PC-9 (cell line): ENCODE measurements at regions not wholly inside any gene's neighbourhood (a gene's known extent, or its start where the extent isn't known, plus 50 kb on each side); places are given as distances from the start of the nearest gene placed in this dataset.

Experiments used
- BruUV-seq: library from RNA; stranded (reverse); fragments of 400-500 nt; replicated peaks from 2 replicates; lab custom pipeline; 2021; lab: Mats Ljungman, UMichigan
- CTCF ChIA-PET: fragments of 300-600 bp; sonication (Branson Sonifier 250); formaldehyde crosslinking; loops from one replicate; lab custom pipeline; 2022; ENCODE audit warnings: antibody characterized with exemption; lab: Charles Lee
- POLR2A ChIA-PET: fragments of 300-600 bp; sonication (Branson Sonifier 250); formaldehyde crosslinking; loops from one replicate; lab custom pipeline; 2022; ENCODE audit warnings: antibody characterized with exemption; ENCODE audit not compliant: unreplicated experiment; lab: Charles Lee
- DNase-seq, 2 experiments: peaks; one replicate each; pipeline versions ENCODE4 v3.0.0 to v3.0.0-alpha.2; 2015 to 2022; ENCODE audit warnings: mixed read lengths in 1 of 2
- H2AFZ ChIP-seq: fragments of 200-600 bp; sonication (generic); 2 replicates; pipeline ENCODE4 v1.8.1; 2017; ENCODE audit warnings: antibody characterized with exemption
- H3F3A ChIP-seq: fragments of 200-600 bp; sonication (generic); 2 replicates; pipeline ENCODE4 v1.8.1; 2017; ENCODE audit warnings: antibody characterized with exemption, mild to moderate bottlenecking, low read depth; ENCODE audit not compliant: insufficient read depth
- H3K27ac ChIP-seq: fragments of 200-600 bp; sonication (generic); 2 replicates; pipeline ENCODE4 v1.6.1; 2016; ENCODE audit warnings: mixed run types
- H3K27me3 ChIP-seq: fragments of 200-600 bp; sonication (generic); 2 replicates; pipeline ENCODE4 v1.6.1; 2016; ENCODE audit warnings: low read depth, mixed run types; ENCODE audit not compliant: insufficient read depth
- H3K36me3 ChIP-seq: fragments of 200-600 bp; sonication (generic); 2 replicates; pipeline ENCODE4 v1.6.1; 2016; ENCODE audit warnings: low read depth, mixed run types
- H3K4me1 ChIP-seq: fragments of 200-600 bp; sonication (generic); replicated peaks from 2 replicates; pipeline ENCODE4 v1.6.1; 2016; ENCODE audit warnings: mixed run types; ENCODE audit not compliant: insufficient read depth
- H3K4me2 ChIP-seq: fragments of 200-600 bp; sonication (generic); 2 replicates; pipeline ENCODE4 v1.6.1; 2017; ENCODE audit warnings: mixed run types
- H3K4me3 ChIP-seq: fragments of 200-600 bp; sonication (generic); 2 replicates; pipeline ENCODE4 v1.6.1; 2016; ENCODE audit warnings: mixed run types
- H3K79me2 ChIP-seq: fragments of 200-600 bp; sonication (generic); 2 replicates; pipeline ENCODE4 v1.6.1; 2017; ENCODE audit warnings: low read depth, mixed run types
- H3K9me2 ChIP-seq: fragments of 200-600 bp; sonication (generic); 2 replicates; pipeline ENCODE4 v1.8.1; 2017; ENCODE audit warnings: mild to moderate bottlenecking; ENCODE audit not compliant: insufficient read depth
- H3K9me3 ChIP-seq: fragments of 200-600 bp; sonication (generic); 2 replicates; pipeline ENCODE4 v1.8.1; 2016; ENCODE audit warnings: low read depth; ENCODE audit not compliant: insufficient read depth
- H4K20me1 ChIP-seq: fragments of 200-600 bp; sonication (generic); 2 replicates; pipeline ENCODE4 v1.8.1; 2017; ENCODE audit not compliant: insufficient read depth
- CTCF ChIP-seq: fragments of 200-600 bp; sonication (generic); conservative IDR thresholded peaks from 2 replicates; pipeline ENCODE4 v1.6.1; 2017; ENCODE audit warnings: mixed run types, antibody characterized with exemption, mild to moderate bottlenecking, moderate library complexity
- EZH2 ChIP-seq: fragments of 200-600 bp; sonication (generic); IDR thresholded peaks from 2 replicates; pipeline ENCODE4 v1.8.0; 2017; ENCODE audit warnings: antibody characterized with exemption, low read depth
- intact Hi-C: fragments of 100-400 bp; cut with micrococcal nuclease; formaldehyde crosslinking; loops from one replicate; pipeline ENCODE4 v1.10.0; 2022; ENCODE audit not compliant: unreplicated experiment

GRCh38 chr2:224143526-224143925, 104.4 kb upstream of the SERPINE2 start:
- BruUV-seq, result no TSS peak
- H3K9me2 ChIP-seq, result no peaks in the 10 kb centered on the region
- no peak overlapping the region for H2AFZ ChIP-seq
- H3K9me3 ChIP-seq, result peaks cover 11% of the 10 kb centered on the region
- H3K4me1 ChIP-seq, result peaks cover 66% of the 10 kb centered on the region
- intact Hi-C loops, result loop anchor here (2.0 to 5.0 kb wide), 4 partner anchors 57 to 151 kb away; partner anchors contain the start of gene SERPINE2
- peak overlapping the region; percentile 63 for H3K4me2 ChIP-seq
- peak overlapping the region; percentile 83 for H3K27ac ChIP-seq
- ChIA-PET POLR2A (no interaction called here), CTCF (interaction anchor here (1.6 kb wide), 1 partner anchor 140 kb away, joined by 9 read pairs; no protein-coding TSS in a partner anchor)
- H3K79me2 ChIP-seq, result no peaks in the 10 kb centered on the region
- DNase-seq, result no peak
- H3K27me3 ChIP-seq, result no peaks in the 10 kb centered on the region
- H3K36me3 ChIP-seq, result no peaks in the 10 kb centered on the region
- H3K4me3 ChIP-seq, result no peak overlapping the region; the same call in 1 of the 2 replicates
- H3F3A ChIP-seq, result peaks cover 38% of the 10 kb centered on the region
- H4K20me1 ChIP-seq, result no peaks in the 10 kb centered on the region
- TF ChIP-seq EZH2 (no peak), CTCF (no peak)

- no peaks in the 10 kb centered on the region for H3K79me2 ChIP-seq
- TF ChIP-seq EZH2 (no peak), CTCF (peak; percentile 20; the same call in 1 of the 2 replicates)
- H4K20me1 ChIP-seq, result no peaks in the 10 kb centered on the region
- H3K9me3 ChIP-seq, result peaks cover 14% of the 10 kb centered on the region
- BruUV-seq, result no TSS peak
- no peaks in the 10 kb centered on the region for H3K9me2 ChIP-seq
- DNase-seq, result peak; percentile 13 to 92
- H3K4me2 ChIP-seq, result peak overlapping the region; percentile 63
- CTCF ChIA-PET, result interaction anchor here (0.6 to 1.6 kb wide), 3 partner anchors 138 to 149 kb away, joined by 3 to 9 read pairs (median 4); no protein-coding TSS in a partner anchor
- H3K36me3 ChIP-seq, result no peaks in the 10 kb centered on the region
- H3K27me3 ChIP-seq, result no peaks in the 10 kb centered on the region
- peaks cover 38% of the 10 kb centered on the region for H3F3A ChIP-seq
- intact Hi-C loops, result loop anchor here (2.0 to 5.0 kb wide), 4 partner anchors 56 to 150 kb away; partner anchors contain the start of gene SERPINE2
- peak overlapping the region; percentile 42 for H2AFZ ChIP-seq
- peak overlapping the region; percentile 16; the same call in 1 of the 2 replicates for H3K4me3 ChIP-seq
- peaks cover 60% of the 10 kb centered on the region for H3K4me1 ChIP-seq
- peak overlapping the region; percentile 83 for H3K27ac ChIP-seq
- POLR2A ChIA-PET, result interaction anchor here (0.5 to 0.6 kb wide), 3 partner anchors 40 to 441 kb away, joined by 3 to 5 read pairs (median 4); no protein-coding TSS in a partner anchor
Measured at GRCh38 chr2:224142397-224143312, 103.6 kb upstream of the SERPINE2 start.

- intact Hi-C loops, result loop anchor here (5.0 kb wide), 1 partner anchor 149 kb away; no protein-coding TSS in a partner anchor
- no peaks in the 10 kb centered on the region for H3K9me2 ChIP-seq
- ChIA-PET POLR2A (no interaction called here), CTCF (no interaction called here)
- H2AFZ ChIP-seq, result no peak overlapping the region
- BruUV-seq, result no TSS peak
- peak overlapping the region; percentile 63 for H3K4me2 ChIP-seq
- H3K4me3 ChIP-seq, result no peak overlapping the region; the same call in 1 of the 2 replicates
- peaks cover 37% of the 10 kb centered on the region for H3F3A ChIP-seq
- no peaks in the 10 kb centered on the region for H3K36me3 ChIP-seq
- no peaks in the 10 kb centered on the region for H3K27me3 ChIP-seq
- peaks cover 14% of the 10 kb centered on the region for H3K9me3 ChIP-seq
- peak overlapping the region; percentile 83 for H3K27ac ChIP-seq
- H3K79me2 ChIP-seq, result no peaks in the 10 kb centered on the region
- H4K20me1 ChIP-seq, result no peaks in the 10 kb centered on the region
- DNase-seq, result no peak
- no peak for TF ChIP-seq EZH2
- TF ChIP-seq CTCF, result no peak
- H3K4me1 ChIP-seq, result peaks cover 47% of the 10 kb centered on the region
Measured at GRCh38 chr2:224141304-224141703, 102.2 kb upstream of the SERPINE2 start.
